B cell (primary cell): ENCODE measurements at regions not wholly inside any gene's neighbourhood (a gene's known extent, or its start where the extent isn't known, plus 50 kb on each side); places are given as distances from the start of the nearest gene placed in this dataset.

Experiments used
- ATAC-seq: fragments of 200-7000 bp; cut with Tn5 transposase; one replicate; pipeline ENCODE4 v1.10.0; 2021; ENCODE audit warnings: low read depth, mild to moderate bottlenecking, moderate number of reproducible peaks, moderate library complexity
- CTCF ChIA-PET: fragments of 350-600 bp; sonication (Branson Sonifier 250); formaldehyde crosslinking; loops from one replicate; lab custom pipeline; 2021; ENCODE audit warnings: antibody characterized with exemption, inconsistent platforms; lab: Charles Lee
- POLR2A ChIA-PET: fragments of 350-600 bp; sonication (Branson Sonifier 250); formaldehyde crosslinking; loops from one replicate; lab custom pipeline; 2021; ENCODE audit warnings: antibody characterized with exemption; lab: Charles Lee
- DNase-seq: peaks from one replicate; pipeline ENCODE4 v3.0.0; 2013
- H2AFZ ChIP-seq: 2 replicates; pipeline ENCODE4 v1.6.1; 2012; ENCODE audit warnings: mild to moderate bottlenecking, low read depth, low read length; ENCODE audit not compliant: insufficient read depth, poor library complexity, severe bottlenecking
- H3K27ac ChIP-seq, 2 donors: 1 replicate in 1 of 2; 2 replicates in 1 of 2; pipeline ENCODE4 v1.5.1; 2012 to 2013; ENCODE audit warnings: low read length in 2 of 2, mild to moderate bottlenecking in 2 of 2, moderate library complexity in 1 of 2
- H3K27me3 ChIP-seq, 4 experiments: fragments of 200-600 bp in 1 of 4; sonication (generic) in 1 of 4; replicated peaks in 1 of 4; 1 replicate in 2 of 4; 2 replicates in 2 of 4; pipeline versions ENCODE4 v1.6.1 to v1.7.0; 2013 to 2016; ENCODE audit warnings: low read length in 3 of 4, mild to moderate bottlenecking in 2 of 4, mixed read lengths in 1 of 4, moderate library complexity in 1 of 4; ENCODE audit not compliant: insufficient read depth in 4 of 4, control insufficient read depth in 3 of 4; ENCODE audit errors: control extremely low read depth in 1 of 4
- H3K36me3 ChIP-seq, 2 experiments: replicated peaks in 1 of 2; 1 replicate in 1 of 2; 2 replicates in 1 of 2; pipeline versions ENCODE4 v1.6.1 to v1.7.1; 2013; ENCODE audit warnings: low read length in 1 of 2; ENCODE audit not compliant: insufficient read depth in 2 of 2, control insufficient read depth in 1 of 2; ENCODE audit errors: control extremely low read depth in 1 of 2, extremely low read depth in 1 of 2
- H3K4me1 ChIP-seq, 2 donors: fragments of 200-600 bp in 1 of 2; sonication (generic) in 1 of 2; 1 replicate in 1 of 2; 2 replicates in 1 of 2; pipeline versions ENCODE4 v1.5.1 to v1.6.1; 2013 to 2017; ENCODE audit warnings: low read length in 2 of 2; ENCODE audit not compliant: control insufficient read depth in 2 of 2, insufficient read depth in 2 of 2
- H3K4me2 ChIP-seq: replicated peaks from 2 replicates; pipeline ENCODE3; 2012; ENCODE audit warnings: mild to moderate bottlenecking, low read depth, low read length; ENCODE audit not compliant: poor library complexity, severe bottlenecking
- H3K4me3 ChIP-seq, 5 experiments: fragments of 200-600 bp in 1 of 5; sonication (generic) in 1 of 5; 1 replicate in 3 of 5; 2 replicates in 2 of 5; pipeline versions ENCODE4 v1.5.1 to v1.7.0; 2011 to 2016; ENCODE audit warnings: low read length in 4 of 5, mild to moderate bottlenecking in 4 of 5, low read depth in 2 of 5, control low read depth in 1 of 5, moderate library complexity in 1 of 5; ENCODE audit not compliant: insufficient read depth in 1 of 5; ENCODE audit errors: control extremely low read depth in 1 of 5, extremely low read depth in 1 of 5
- H3K79me2 ChIP-seq: fragments of 200-600 bp; sonication (generic); one replicate; pipeline ENCODE4 v1.6.0; 2016; ENCODE audit warnings: low read length; ENCODE audit not compliant: control insufficient read depth, insufficient read depth
- H3K9ac ChIP-seq: fragments of 200-600 bp; sonication (generic); 2 replicates; pipeline ENCODE4 v1.6.1; 2017; ENCODE audit warnings: mild to moderate bottlenecking, low read length, moderate library complexity
- H3K9me3 ChIP-seq, 3 donors: one replicate each; pipeline versions ENCODE4 v1.6.1 to v1.7.1; 2013; ENCODE audit warnings: low read length in 2 of 3; ENCODE audit not compliant: control insufficient read depth in 2 of 3, insufficient read depth in 1 of 3; ENCODE audit errors: control extremely low read depth in 1 of 3
- H4K20me1 ChIP-seq: 2 replicates; pipeline ENCODE4 v1.6.0; 2012; ENCODE audit warnings: mild to moderate bottlenecking, low read length; ENCODE audit not compliant: insufficient read depth, control insufficient read depth, poor library complexity, severe bottlenecking
- H3K27ac Mint-ChIP-seq: one replicate; pipeline ENCODE4 v1.8.0; 2021; ENCODE audit warnings: mixed read lengths
- H3K27me3 Mint-ChIP-seq: one replicate; pipeline ENCODE4 v1.8.0; 2021; ENCODE audit warnings: mixed read lengths
- H3K4me1 Mint-ChIP-seq: one replicate; pipeline ENCODE4 v1.8.0; 2021; ENCODE audit warnings: mixed read lengths
- H3K4me3 Mint-ChIP-seq: one replicate; pipeline ENCODE4 v1.8.0; 2021; ENCODE audit warnings: mixed read lengths
- H3K9me3 Mint-ChIP-seq: one replicate; pipeline ENCODE4 v1.8.0; 2022; ENCODE audit warnings: mixed read lengths; ENCODE audit not compliant: insufficient read depth
- CTCF ChIP-seq: fragments of 200-600 bp; IDR thresholded peaks from one replicate; pipeline ENCODE4 v1.8.0; 2022; ENCODE audit warnings: antibody characterized with exemption, mild to moderate bottlenecking
- EZH2 ChIP-seq: IDR thresholded peaks from 2 replicates; pipeline ENCODE4 v1.6.1; 2012; ENCODE audit warnings: borderline replicate concordance, low read depth, mild to moderate bottlenecking, moderate library complexity, low read length; ENCODE audit not compliant: insufficient read depth, poor library complexity, severe bottlenecking
- WGBS: methylation state at CpG from one replicate; pipeline ENCODE4 v1.1.5; 2013; ENCODE audit warnings: missing lambda C conversion rate; ENCODE audit not compliant: insufficient coverage; 5-methylcytosine and 5-hydroxymethylcytosine counted together
- intact Hi-C: fragments of 100-400 bp; cut with micrococcal nuclease; formaldehyde crosslinking; loops from one replicate; pipeline ENCODE4 v1.10.0; 2022

GRCh38 chr18:27366665-27367064 is 181.6 kb upstream of the CHST9 start:
- ChIA-PET POLR2A (no interaction called here), CTCF (no interaction called here)
- no peaks in the 10 kb centered on the region for H3K27me3 Mint-ChIP-seq
- no peak overlapping the region for H3K4me3 ChIP-seq
- peaks cover 3% of the 10 kb centered on the region for H3K9me3 Mint-ChIP-seq
- H3K9me3 ChIP-seq, result no peaks in the 10 kb centered on the region
- H3K27ac Mint-ChIP-seq, result no peak overlapping the region
- 86% methylated on average over 2 of the region's 5 CpGs for WGBS
- intact Hi-C loops, result no loop called here
- no peak overlapping the region for H3K4me2 ChIP-seq
- H3K4me3 Mint-ChIP-seq, result no peak overlapping the region
- no peaks in the 10 kb centered on the region for H3K79me2 ChIP-seq
- no peaks in the 10 kb centered on the region for H3K4me1 Mint-ChIP-seq
- no peaks in the 10 kb centered on the region for H4K20me1 ChIP-seq
- ATAC-seq (no peak), DNase-seq (no peak)
- TF ChIP-seq EZH2 (no peak), CTCF (no peak)
- no peaks in the 10 kb centered on the region for H3K36me3 ChIP-seq
- H3K27ac ChIP-seq, result no peak overlapping the region
- no peaks in the 10 kb centered on the region for H3K4me1 ChIP-seq
- H3K27me3 ChIP-seq, result no peaks in the 10 kb centered on the region
- no peak overlapping the region for H2AFZ ChIP-seq
- no peak overlapping the region for H3K9ac ChIP-seq

GRCh38 chr18:27366151-27366550 is 181.0 kb upstream of the CHST9 start:
- WGBS, result no CpG with 5 or more reads among the region's 1 CpG
- Histone ChIP-seq H3K36me3 (no peaks in the 10 kb centered on the region), H3K27me3 (no peaks in the 10 kb centered on the region), H3K9me3 (no peaks in the 10 kb centered on the region), H4K20me1 (no peaks in the 10 kb centered on the region), H3K4me2 (no peak overlapping the region), H3K4me3 (no peak overlapping the region), H2AFZ (no peak overlapping the region), H3K4me1 (no peaks in the 10 kb centered on the region), H3K9ac (no peak overlapping the region), H3K27ac (no peak overlapping the region), H3K79me2 (no peaks in the 10 kb centered on the region)
- POLR2A ChIA-PET, result no interaction called here
- Mint-ChIP-seq H3K9me3 (peaks cover 3% of the 10 kb centered on the region), H3K27me3 (no peaks in the 10 kb centered on the region), H3K4me1 (no peaks in the 10 kb centered on the region), H3K4me3 (no peak overlapping the region), H3K27ac (no peak overlapping the region)
- TF ChIP-seq EZH2 (no peak), CTCF (no peak)
- intact Hi-C loops, result no loop called here
- no peak for DNase-seq
- CTCF ChIA-PET, result no interaction called here
- ATAC-seq, result no peak
